ENCODE measurements at regions not wholly inside any gene's neighbourhood (a gene's known extent, or its start where the extent isn't known, plus 50 kb on each side); places are given as distances from the start of the nearest gene placed in this dataset.

- TF ChIP-seq, protein P1, sequence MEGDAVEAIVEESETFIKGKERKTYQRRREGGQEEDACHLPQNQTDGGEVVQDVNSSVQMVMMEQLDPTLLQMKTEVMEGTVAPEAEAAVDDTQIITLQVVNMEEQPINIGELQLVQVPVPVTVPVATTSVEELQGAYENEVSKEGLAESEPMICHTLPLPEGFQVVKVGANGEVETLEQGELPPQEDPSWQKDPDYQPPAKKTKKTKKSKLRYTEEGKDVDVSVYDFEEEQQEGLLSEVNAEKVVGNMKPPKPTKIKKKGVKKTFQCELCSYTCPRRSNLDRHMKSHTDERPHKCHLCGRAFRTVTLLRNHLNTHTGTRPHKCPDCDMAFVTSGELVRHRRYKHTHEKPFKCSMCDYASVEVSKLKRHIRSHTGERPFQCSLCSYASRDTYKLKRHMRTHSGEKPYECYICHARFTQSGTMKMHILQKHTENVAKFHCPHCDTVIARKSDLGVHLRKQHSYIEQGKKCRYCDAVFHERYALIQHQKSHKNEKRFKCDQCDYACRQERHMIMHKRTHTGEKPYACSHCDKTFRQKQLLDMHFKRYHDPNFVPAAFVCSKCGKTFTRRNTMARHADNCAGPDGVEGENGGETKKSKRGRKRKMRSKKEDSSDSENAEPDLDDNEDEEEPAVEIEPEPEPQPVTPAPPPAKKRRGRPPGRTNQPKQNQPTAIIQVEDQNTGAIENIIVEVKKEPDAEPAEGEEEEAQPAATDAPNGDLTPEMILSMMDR (IDR thresholded peaks at IDR 0.05) = no peak
- TF ChIP-seq POLR2A (IDR thresholded peaks at IDR 0.05) (no peak), POLR2AphosphoS5 (IDR thresholded peaks at IDR 0.05) (no peak)
Observed at GRCh38 chr9:15369871-15370270, 52.8 kb upstream of the SNAPC3 start.
